ENCODE measurements at regions not wholly inside any gene's neighbourhood (a gene's known extent, or its start where the extent isn't known, plus 50 kb on each side); places are given as distances from the start of the nearest gene placed in this dataset.

DNA sequence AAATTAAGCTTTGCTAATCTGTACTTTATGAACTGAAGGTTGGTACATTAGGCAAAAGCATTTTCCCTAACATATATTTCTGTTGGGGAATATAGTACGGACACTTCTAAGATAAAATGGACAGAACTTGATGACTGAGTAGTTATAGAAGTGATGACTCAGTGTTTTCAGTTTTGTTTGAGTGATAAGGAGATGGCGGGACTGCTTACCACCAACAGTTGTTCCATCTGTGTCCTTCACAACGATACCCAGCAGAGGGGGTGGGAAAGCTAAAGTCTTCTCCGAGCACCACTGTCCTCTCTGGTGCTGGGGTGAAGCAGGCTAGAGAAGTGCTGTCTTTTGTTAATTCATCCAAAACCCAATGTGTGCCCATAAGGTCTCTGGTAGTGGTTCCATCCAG, 195.8 kb downstream of the CD47 start:
- TF ChIP-seq, protein P1, sequence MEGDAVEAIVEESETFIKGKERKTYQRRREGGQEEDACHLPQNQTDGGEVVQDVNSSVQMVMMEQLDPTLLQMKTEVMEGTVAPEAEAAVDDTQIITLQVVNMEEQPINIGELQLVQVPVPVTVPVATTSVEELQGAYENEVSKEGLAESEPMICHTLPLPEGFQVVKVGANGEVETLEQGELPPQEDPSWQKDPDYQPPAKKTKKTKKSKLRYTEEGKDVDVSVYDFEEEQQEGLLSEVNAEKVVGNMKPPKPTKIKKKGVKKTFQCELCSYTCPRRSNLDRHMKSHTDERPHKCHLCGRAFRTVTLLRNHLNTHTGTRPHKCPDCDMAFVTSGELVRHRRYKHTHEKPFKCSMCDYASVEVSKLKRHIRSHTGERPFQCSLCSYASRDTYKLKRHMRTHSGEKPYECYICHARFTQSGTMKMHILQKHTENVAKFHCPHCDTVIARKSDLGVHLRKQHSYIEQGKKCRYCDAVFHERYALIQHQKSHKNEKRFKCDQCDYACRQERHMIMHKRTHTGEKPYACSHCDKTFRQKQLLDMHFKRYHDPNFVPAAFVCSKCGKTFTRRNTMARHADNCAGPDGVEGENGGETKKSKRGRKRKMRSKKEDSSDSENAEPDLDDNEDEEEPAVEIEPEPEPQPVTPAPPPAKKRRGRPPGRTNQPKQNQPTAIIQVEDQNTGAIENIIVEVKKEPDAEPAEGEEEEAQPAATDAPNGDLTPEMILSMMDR (conservative IDR thresholded peaks at IDR 0.05), result no peak
- no peak overlapping the region for H3K27ac ChIP-seq

- TF ChIP-seq, protein P1 (conservative IDR thresholded peaks at IDR 0.05), result no peak
Measured at GRCh38 chr3:107892955-107893624, 197.7 kb downstream of the CD47 start.

DNA sequence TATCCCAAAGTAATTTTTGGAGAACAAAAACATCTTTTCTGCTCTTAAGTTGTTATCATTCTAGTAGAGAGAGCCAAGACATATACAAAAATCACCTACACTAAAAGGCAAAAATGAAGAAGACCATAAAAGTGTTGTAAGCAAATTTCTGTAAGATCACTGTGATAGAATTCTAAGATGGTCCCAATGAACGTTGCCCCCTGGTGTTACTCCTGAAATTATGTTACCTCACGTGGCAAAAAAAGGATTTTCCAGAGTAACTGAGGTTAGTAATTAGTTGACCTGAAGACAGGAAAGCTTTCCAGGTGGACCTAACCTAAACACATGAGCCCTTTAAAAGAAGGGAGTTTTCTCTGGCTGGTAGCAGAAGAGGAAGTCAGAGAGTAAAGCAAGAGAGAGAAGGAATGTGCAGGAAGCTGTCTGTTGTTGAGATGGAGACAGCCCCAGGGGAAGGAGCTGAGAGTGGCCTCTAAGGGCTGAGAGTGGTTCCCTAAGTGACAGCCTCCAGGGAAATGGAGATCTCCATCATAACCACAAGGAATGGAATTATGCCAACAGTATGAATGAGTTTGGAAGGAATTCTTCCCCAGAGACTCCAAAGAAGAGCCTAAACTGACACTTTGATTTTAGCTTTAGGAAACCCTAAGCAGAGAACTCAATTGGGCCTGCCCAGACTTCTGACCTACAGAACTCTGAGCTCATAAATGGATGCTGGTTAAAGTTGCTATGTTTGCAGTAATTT, 205.9 kb downstream of the CD47 start:
- TF ChIP-seq, protein P1 (conservative IDR thresholded peaks at IDR 0.05), result no peak
- no peak overlapping the region for H3K27ac ChIP-seq

More at GRCh38 chr3:107892955-107893624, 197.7 kb downstream of the CD47 start:
- no peak overlapping the region for H3K27ac ChIP-seq

DNA sequence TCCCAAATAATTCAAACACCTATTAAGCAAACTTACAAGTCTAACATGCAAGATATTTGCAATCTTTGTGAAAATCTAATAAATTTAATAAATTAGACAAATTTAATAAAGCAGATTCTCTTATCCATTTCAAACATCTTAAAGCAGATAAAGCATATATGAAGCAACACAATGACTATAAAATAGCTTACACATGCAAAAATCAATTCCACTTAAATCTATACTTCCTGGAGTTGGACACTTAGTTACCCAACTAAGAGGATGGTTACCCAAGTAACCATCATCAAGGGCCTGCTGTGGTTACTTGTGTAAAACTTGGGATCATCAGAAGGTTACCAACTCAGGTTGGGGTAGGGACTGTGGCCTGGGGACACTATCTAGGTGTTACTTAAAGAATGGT, 206.8 kb downstream of the CD47 start:
- no peak overlapping the region for H3K27ac ChIP-seq
- TF ChIP-seq, protein P1 (conservative IDR thresholded peaks at IDR 0.05), result no peak

DNA sequence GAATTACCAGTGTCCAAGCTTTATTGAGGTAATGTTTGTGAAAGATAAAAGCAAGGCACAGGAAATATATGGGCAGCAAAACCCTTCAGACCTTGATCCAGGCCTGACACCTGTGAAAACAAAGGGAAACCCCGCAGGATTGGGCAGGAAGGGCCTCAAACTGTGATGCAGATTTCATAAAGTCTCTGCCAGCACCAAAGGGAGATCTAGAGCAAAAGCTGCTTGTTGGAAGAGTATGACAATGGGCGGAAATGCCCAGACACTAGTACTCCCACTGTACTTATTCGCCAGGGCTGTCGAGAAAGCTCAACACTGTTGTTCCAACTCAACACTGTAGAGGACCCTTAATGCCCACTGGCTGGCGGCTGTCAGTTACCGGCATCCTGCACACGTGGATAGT, 207.9 kb downstream of the CD47 start:
- TF ChIP-seq, protein P1 (conservative IDR thresholded peaks at IDR 0.05), result no peak
- H3K27ac ChIP-seq, result no peak overlapping the region

- TF ChIP-seq, protein P1 (conservative IDR thresholded peaks at IDR 0.05), result no peak
- H3K27ac ChIP-seq, result no peak overlapping the region
Measured at GRCh38 chr3:107882261-107882660, 208.6 kb downstream of the CD47 start.

- no peak overlapping the region for H3K27ac ChIP-seq
- TF ChIP-seq, protein P1 (conservative IDR thresholded peaks at IDR 0.05), result no peak
Measured at GRCh38 chr3:107881509-107881908, 209.3 kb downstream of the CD47 start.

Measured in VCaP (cell line).